Neural cell (in vitro differentiated cells): ENCODE measurements at regions not wholly inside any gene's neighbourhood (a gene's known extent, or its start where the extent isn't known, plus 50 kb on each side); places are given as distances from the start of the nearest gene placed in this dataset.

Source experiments
- H2AFZ ChIP-seq: fragments of 200-600, 300-800 bp; sonication (generic), shearing (Covaris generic); 2 replicates; pipeline ENCODE4 v1.6.0; 2014; ENCODE audit warnings: low read depth, mild to moderate bottlenecking, antibody characterized with exemption, low read length, moderate library complexity
- H3F3A ChIP-seq: fragments of 200-600 bp; shearing (Covaris generic); 2 replicates; pipeline ENCODE4 v1.6.1; 2016; ENCODE audit warnings: mild to moderate bottlenecking, moderate library complexity, mixed read lengths, antibody characterized with exemption, low read length; ENCODE audit not compliant: insufficient read depth, poor library complexity, severe bottlenecking
- H3K27ac ChIP-seq: fragments of 200-600, 300-800 bp; sonication (generic), shearing (Covaris generic); 2 replicates; pipeline ENCODE4 v1.5.1; 2014; ENCODE audit warnings: mild to moderate bottlenecking, low read length, moderate library complexity
- H3K27me3 ChIP-seq: fragments of 300-800, 200-600 bp; sonication (generic), shearing (Covaris generic); 2 replicates; pipeline ENCODE4 v1.6.0; 2014; ENCODE audit warnings: mild to moderate bottlenecking, low read depth, low read length, moderate library complexity; ENCODE audit not compliant: insufficient read depth
- H3K36me3 ChIP-seq: fragments of 300-800, 200-600 bp; sonication (generic), shearing (Covaris generic); 2 replicates; pipeline ENCODE4 v1.5.1; 2014; ENCODE audit warnings: mild to moderate bottlenecking, antibody characterized with exemption, low read length, moderate library complexity; ENCODE audit not compliant: insufficient read depth
- H3K4me2 ChIP-seq: fragments of 300-800, 200-600 bp; sonication (generic), shearing (Covaris generic); 2 replicates; pipeline ENCODE4 v1.6.0; 2014; ENCODE audit warnings: mild to moderate bottlenecking, low read length
- H3K4me3 ChIP-seq: fragments of 300-800, 200-600 bp; sonication (generic), shearing (Covaris generic); 2 replicates; pipeline ENCODE4 v1.5.1; 2014; ENCODE audit warnings: mild to moderate bottlenecking, low read length, moderate library complexity
- H3K79me2 ChIP-seq: fragments of 200-600 bp; shearing (Covaris generic); replicated peaks from 2 replicates; pipeline ENCODE4 v1.6.0; 2014; ENCODE audit warnings: mild to moderate bottlenecking, low read length, moderate library complexity; ENCODE audit not compliant: insufficient read depth
- H3K9ac ChIP-seq: fragments of 300-800, 200-600 bp; sonication (generic), shearing (Covaris generic); 2 replicates; pipeline ENCODE4 v1.6.1; 2016; ENCODE audit warnings: mild to moderate bottlenecking, low read length, mixed read lengths
- H3K9me2 ChIP-seq: fragments of 200-600 bp; shearing (Covaris generic); 2 replicates; pipeline ENCODE4 v1.6.1; 2016; ENCODE audit warnings: mild to moderate bottlenecking, low read length, mixed read lengths; ENCODE audit not compliant: insufficient read depth
- H3K9me3 ChIP-seq: fragments of 200-600, 300-800 bp; sonication (generic), shearing (Covaris generic); 2 replicates; pipeline ENCODE4 v1.6.1; 2016; ENCODE audit warnings: mild to moderate bottlenecking, mixed run types, low read length, moderate library complexity, mixed read lengths
- H4K20me1 ChIP-seq: fragments of 200-600 bp; shearing (Covaris generic); 2 replicates; pipeline ENCODE4 v1.6.1; 2016; ENCODE audit warnings: mild to moderate bottlenecking, mixed run types; ENCODE audit not compliant: insufficient read depth
- EP300 ChIP-seq: fragments of 450-650 bp; conservative IDR thresholded peaks from 2 replicates; pipeline ENCODE4 v1.6.1; 2014; ENCODE audit warnings: antibody characterized with exemption, mild to moderate bottlenecking, moderate library complexity; ENCODE audit not compliant: poor library complexity, severe bottlenecking
- EZH2 ChIP-seq: fragments of 200-600, 300-800 bp; shearing (Covaris generic), sonication (generic); IDR thresholded peaks from 2 replicates; pipeline ENCODE4 v1.6.1; 2014; ENCODE audit warnings: antibody characterized with exemption, low read length, borderline replicate concordance, mild to moderate bottlenecking; ENCODE audit not compliant: insufficient read depth, poor library complexity, severe bottlenecking
- MXI1 ChIP-seq: fragments of 450-650 bp; conservative IDR thresholded peaks from 2 replicates; pipeline ENCODE4 v1.6.1; 2014; ENCODE audit warnings: antibody characterized with exemption, mild to moderate bottlenecking; ENCODE audit not compliant: poor library complexity, severe bottlenecking
- POLR2AphosphoS5 ChIP-seq: IDR thresholded peaks from 2 replicates; pipeline ENCODE4 v1.6.1; 2012
- RAD21 ChIP-seq: fragments of 450-650 bp; conservative IDR thresholded peaks from 2 replicates; pipeline ENCODE4 v1.6.1; 2014; ENCODE audit warnings: antibody characterized with exemption, mild to moderate bottlenecking, moderate library complexity
- SMC3 ChIP-seq: fragments of 450-650 bp; conservative IDR thresholded peaks from 2 replicates; pipeline ENCODE4 v1.6.1; 2014; ENCODE audit warnings: antibody characterized with exemption, mild to moderate bottlenecking, moderate library complexity; ENCODE audit not compliant: poor library complexity
- TAF1 ChIP-seq: IDR thresholded peaks from 2 replicates; pipeline ENCODE4 v1.6.1; 2012; ENCODE audit warnings: low read depth
- TF ChIP-seq, protein P1 (sequence below): IDR thresholded peaks from 2 replicates; pipeline ENCODE4 v1.6.1; 2012; ENCODE audit warnings: borderline replicate concordance
- TF ChIP-seq, protein P2 (sequence below): fragments of 450-650 bp; IDR thresholded peaks from 2 replicates; pipeline ENCODE4 v1.5.1; 2014; ENCODE audit warnings: antibody characterized with exemption, mild to moderate bottlenecking, moderate library complexity; ENCODE audit not compliant: poor library complexity, severe bottlenecking

DNA sequence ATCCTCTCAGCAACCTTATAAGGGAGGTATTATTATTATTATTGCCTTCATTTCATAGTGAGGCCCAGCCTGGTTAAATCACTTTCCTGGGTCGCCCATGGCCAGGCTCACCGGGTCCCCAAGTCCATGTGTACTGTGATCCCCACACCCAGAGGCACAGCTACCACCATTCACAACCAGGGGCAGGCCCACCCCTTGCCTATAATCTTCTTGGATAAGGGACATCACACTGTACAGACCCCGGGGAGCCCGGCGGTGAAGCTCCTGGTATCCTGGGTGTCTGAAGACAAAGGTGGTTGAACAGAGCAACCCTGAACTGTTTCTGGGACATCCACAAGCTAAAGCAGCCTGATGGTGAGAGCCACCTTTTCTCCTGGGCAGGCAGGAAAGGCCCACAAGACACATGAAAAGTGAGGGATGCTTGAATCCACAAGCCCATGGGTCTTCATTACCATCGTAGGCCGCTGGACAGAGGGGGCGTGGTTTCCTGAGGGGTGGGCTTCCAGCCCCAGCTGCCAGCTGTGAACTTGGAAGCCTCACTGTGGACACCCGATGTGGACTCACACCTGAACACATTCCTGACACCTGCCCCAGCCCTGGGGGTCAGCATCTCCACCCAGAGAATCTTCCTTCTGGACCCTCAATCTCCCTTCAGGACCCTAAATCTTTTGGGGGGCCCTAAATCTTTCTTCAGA lies 185.5 kb upstream of the PMEPA1 start:
- H3K9me3 ChIP-seq = no peaks in the 10 kb centered on the region
- H3K36me3 ChIP-seq = no peaks in the 10 kb centered on the region
- H3K79me2 ChIP-seq = no peaks in the 10 kb centered on the region
- no peak overlapping the region for H3K9ac ChIP-seq
- no peaks in the 10 kb centered on the region for H3K27me3 ChIP-seq
- H3K4me3 ChIP-seq = no peak overlapping the region
- no peaks in the 10 kb centered on the region for H3F3A ChIP-seq
- no peak for TF ChIP-seq TAF1
- TF ChIP-seq, protein P1, sequence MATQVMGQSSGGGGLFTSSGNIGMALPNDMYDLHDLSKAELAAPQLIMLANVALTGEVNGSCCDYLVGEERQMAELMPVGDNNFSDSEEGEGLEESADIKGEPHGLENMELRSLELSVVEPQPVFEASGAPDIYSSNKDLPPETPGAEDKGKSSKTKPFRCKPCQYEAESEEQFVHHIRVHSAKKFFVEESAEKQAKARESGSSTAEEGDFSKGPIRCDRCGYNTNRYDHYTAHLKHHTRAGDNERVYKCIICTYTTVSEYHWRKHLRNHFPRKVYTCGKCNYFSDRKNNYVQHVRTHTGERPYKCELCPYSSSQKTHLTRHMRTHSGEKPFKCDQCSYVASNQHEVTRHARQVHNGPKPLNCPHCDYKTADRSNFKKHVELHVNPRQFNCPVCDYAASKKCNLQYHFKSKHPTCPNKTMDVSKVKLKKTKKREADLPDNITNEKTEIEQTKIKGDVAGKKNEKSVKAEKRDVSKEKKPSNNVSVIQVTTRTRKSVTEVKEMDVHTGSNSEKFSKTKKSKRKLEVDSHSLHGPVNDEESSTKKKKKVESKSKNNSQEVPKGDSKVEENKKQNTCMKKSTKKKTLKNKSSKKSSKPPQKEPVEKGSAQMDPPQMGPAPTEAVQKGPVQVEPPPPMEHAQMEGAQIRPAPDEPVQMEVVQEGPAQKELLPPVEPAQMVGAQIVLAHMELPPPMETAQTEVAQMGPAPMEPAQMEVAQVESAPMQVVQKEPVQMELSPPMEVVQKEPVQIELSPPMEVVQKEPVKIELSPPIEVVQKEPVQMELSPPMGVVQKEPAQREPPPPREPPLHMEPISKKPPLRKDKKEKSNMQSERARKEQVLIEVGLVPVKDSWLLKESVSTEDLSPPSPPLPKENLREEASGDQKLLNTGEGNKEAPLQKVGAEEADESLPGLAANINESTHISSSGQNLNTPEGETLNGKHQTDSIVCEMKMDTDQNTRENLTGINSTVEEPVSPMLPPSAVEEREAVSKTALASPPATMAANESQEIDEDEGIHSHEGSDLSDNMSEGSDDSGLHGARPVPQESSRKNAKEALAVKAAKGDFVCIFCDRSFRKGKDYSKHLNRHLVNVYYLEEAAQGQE = no peak
- TF ChIP-seq EP300 = no peak
- TF ChIP-seq SMC3 = no peak
- no peak for TF ChIP-seq EZH2
- TF ChIP-seq POLR2AphosphoS5 = no peak
- no peak overlapping the region for H2AFZ ChIP-seq
- no peaks in the 10 kb centered on the region for H3K9me2 ChIP-seq
- H3K4me2 ChIP-seq = no peak overlapping the region
- H4K20me1 ChIP-seq = no peaks in the 10 kb centered on the region
- no peak overlapping the region for H3K27ac ChIP-seq

DNA sequence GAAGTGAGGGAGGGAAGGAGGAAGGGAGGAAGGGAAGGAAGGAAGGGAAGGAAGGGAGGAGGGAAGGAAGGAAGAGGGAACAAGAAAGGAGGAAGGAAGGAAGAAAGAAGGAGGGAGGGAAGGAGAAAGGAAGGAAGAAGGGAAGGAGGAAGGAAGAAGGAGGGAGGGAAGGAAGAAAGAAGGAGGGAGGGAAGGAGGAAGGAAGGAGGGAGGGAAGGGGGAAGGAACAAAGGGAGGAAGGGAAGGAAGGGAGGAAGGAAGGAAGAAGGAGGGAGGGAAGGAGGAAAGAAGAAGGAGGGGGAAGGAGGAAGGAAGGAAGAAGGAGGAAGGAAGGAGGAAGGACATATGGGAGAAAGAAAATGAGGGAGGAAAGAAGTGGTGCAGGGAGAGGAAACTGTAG lies 184.7 kb upstream of the PMEPA1 start:
- no peak overlapping the region for H3K9ac ChIP-seq
- H3K4me2 ChIP-seq = no peak overlapping the region
- no peak overlapping the region for H3K4me3 ChIP-seq
- H3K27ac ChIP-seq = no peak overlapping the region
- no peaks in the 10 kb centered on the region for H3K27me3 ChIP-seq
- H3K79me2 ChIP-seq = no peaks in the 10 kb centered on the region
- H2AFZ ChIP-seq = no peak overlapping the region
- no peaks in the 10 kb centered on the region for H3K9me2 ChIP-seq
- TF ChIP-seq TAF1 = no peak
- TF ChIP-seq SMC3 = no peak
- TF ChIP-seq RAD21 = no peak
- TF ChIP-seq EP300 = no peak
- no peak for TF ChIP-seq MXI1
- no peak for TF ChIP-seq POLR2AphosphoS5
- TF ChIP-seq, protein P2, sequence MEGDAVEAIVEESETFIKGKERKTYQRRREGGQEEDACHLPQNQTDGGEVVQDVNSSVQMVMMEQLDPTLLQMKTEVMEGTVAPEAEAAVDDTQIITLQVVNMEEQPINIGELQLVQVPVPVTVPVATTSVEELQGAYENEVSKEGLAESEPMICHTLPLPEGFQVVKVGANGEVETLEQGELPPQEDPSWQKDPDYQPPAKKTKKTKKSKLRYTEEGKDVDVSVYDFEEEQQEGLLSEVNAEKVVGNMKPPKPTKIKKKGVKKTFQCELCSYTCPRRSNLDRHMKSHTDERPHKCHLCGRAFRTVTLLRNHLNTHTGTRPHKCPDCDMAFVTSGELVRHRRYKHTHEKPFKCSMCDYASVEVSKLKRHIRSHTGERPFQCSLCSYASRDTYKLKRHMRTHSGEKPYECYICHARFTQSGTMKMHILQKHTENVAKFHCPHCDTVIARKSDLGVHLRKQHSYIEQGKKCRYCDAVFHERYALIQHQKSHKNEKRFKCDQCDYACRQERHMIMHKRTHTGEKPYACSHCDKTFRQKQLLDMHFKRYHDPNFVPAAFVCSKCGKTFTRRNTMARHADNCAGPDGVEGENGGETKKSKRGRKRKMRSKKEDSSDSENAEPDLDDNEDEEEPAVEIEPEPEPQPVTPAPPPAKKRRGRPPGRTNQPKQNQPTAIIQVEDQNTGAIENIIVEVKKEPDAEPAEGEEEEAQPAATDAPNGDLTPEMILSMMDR = no peak
- TF ChIP-seq, protein P1 = no peak
- TF ChIP-seq EZH2 = no peak
- H3K9me3 ChIP-seq = no peaks in the 10 kb centered on the region
- H3F3A ChIP-seq = no peaks in the 10 kb centered on the region
- H3K36me3 ChIP-seq = no peaks in the 10 kb centered on the region
- H4K20me1 ChIP-seq = no peaks in the 10 kb centered on the region
